ENCODE measurements at regions not wholly inside any gene's neighbourhood (a gene's known extent, or its start where the extent isn't known, plus 50 kb on each side); places are given as distances from the start of the nearest gene placed in this dataset.

DNA sequence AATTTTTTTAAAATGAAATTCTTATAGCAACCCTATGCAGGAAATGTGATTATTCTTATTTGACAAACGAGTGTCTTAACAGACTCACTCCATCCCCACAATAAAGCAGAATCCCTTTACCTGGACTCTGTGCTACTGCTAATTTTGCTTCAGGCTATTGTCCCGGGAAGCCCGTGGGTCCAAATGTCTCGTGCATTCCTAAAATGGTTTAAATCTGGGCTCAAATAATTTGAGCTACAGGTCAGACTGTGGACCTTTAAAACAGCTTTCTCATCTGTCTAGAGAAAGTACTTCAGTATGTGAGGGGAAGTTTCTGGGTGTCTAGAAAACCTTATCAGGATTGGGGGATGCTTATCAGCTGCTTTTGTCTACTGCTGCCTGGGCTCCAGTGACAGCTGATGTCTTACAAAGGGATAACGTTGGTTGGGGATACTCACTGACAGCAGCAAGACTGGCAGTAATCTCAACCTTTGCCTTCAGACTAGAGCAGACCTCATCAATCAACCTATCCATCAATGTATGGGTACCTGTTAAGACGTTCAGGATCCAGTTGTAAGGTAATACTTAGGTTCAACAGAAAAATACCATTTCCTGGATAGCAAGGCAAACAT, 197.9 kb upstream of the CDH11 start:
- no peak for DNase-seq (ENCODE audit: insufficient read length, low spot score)
- no peak for FAIRE-seq
- TF ChIP-seq, protein P1, sequence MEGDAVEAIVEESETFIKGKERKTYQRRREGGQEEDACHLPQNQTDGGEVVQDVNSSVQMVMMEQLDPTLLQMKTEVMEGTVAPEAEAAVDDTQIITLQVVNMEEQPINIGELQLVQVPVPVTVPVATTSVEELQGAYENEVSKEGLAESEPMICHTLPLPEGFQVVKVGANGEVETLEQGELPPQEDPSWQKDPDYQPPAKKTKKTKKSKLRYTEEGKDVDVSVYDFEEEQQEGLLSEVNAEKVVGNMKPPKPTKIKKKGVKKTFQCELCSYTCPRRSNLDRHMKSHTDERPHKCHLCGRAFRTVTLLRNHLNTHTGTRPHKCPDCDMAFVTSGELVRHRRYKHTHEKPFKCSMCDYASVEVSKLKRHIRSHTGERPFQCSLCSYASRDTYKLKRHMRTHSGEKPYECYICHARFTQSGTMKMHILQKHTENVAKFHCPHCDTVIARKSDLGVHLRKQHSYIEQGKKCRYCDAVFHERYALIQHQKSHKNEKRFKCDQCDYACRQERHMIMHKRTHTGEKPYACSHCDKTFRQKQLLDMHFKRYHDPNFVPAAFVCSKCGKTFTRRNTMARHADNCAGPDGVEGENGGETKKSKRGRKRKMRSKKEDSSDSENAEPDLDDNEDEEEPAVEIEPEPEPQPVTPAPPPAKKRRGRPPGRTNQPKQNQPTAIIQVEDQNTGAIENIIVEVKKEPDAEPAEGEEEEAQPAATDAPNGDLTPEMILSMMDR (IDR thresholded peaks at IDR 0.05; ENCODE audit: insufficient read depth, missing control alignments): no peak

DNA sequence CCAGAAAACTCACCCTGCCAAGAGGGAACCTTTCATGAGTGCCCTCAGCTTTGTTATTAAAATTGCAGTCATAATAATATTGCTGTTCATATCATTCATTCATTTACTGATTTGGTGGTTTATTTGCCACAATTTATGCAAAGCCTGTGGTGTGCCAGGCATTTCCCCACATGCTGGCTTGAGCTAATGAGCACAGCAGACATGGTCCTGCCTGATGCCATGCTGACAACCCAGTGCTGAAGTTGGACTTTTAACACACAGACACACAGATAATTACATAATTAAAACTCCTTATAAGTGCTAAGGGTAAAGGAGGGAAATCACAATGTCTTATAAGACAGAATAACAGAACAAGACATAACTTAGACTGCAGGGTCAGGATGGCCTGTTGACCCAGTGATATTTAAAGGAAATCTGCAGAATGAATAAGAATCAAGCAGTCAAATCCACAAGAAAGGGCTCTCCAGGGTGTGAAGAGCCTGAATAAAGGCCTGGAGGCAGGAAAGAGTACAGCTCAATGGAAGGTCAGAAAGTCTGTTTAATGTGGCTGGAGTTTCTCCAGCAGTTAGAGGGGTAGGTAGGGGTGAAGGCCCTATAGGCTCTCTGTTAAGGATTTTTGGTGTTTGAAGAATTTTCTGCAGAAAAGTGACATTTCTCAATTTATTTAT, 196.9 kb upstream of the CDH11 start:
- FAIRE-seq (no peak), DNase-seq (ENCODE audit: insufficient read length, low spot score) (no peak)
- TF ChIP-seq, protein P1 (IDR thresholded peaks at IDR 0.05; ENCODE audit: insufficient read depth, missing control alignments): no peak

DNA sequence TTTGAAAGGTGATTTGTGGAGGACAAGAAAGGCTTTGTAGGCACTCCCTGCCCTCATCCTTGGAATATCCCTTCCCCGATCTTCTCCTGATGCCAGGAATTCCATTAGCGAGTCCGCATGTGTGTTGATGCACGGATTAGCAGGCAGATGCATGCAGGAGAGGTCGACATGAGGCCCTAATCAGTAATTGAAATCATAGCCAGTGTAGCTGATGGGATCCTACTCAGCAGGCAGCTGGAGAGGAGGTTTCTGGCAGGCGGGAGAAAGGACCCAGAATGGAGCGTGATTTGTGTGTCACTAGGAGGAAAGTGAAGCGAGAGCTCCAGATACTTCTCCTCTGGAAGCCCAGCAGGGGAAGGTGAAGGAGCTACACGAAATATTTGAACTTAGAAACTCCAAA, 196.3 kb upstream of the CDH11 start:
- FAIRE-seq: no peak
- TF ChIP-seq, protein P1 (IDR thresholded peaks at IDR 0.05; ENCODE audit: insufficient read depth, missing control alignments): no peak
- no peak for DNase-seq (ENCODE audit: insufficient read length, low spot score)

DNA sequence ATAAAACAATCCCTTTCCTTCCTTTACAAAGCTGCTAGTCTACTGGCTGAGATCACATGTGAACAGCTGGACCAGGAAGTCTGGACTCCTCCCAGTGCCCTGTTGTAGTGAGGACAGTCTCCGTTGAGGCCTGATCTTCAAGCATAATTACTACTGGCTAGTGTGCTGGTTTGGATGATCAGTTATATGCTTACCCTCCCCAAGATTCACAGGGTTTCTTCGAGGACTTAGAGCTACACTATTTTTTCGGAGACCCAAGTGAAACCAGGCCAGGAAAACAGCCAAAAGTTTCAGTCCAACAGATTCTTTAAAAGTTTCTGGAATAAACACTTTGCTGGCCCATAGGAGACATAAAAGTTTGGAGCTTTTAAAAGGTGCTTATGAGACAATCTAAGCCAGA, 194.9 kb upstream of the CDH11 start:
- DNase-seq (ENCODE audit: insufficient read length, low spot score): no peak
- TF ChIP-seq, protein P1 (IDR thresholded peaks at IDR 0.05; ENCODE audit: insufficient read depth, missing control alignments): no peak
- no peak for FAIRE-seq

DNA sequence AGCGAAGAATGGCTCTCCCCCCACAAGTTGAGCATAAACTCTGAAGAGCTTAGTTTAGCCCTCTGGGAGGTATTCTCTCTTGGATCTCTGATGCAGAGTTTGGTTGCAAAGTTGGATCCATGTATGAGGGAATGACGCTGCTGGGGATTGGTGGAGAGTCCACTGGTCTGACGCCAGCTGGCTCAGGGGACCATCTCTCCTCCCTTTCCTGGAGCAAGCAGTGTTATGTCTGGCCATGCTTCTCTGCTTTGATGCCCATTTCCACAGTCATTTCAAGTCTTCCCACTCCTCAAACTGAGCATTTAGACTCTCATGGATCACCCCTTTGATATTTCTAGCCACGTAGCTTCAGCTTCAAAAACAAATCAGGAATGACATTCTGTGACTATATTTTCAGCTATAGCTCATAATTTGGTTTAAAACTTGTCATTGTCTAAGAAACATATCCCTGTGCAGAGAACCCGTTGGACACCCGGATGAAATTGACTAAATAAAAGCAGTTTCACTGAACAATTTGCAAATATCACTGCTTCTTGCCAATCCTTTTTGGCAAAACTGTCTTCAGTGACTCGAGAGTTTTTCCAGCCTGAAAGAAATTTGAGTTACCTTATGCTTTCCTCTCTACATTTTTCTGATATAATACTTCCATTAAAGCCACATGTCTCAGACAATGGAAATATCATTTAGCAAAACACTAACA, 193.4 kb upstream of the CDH11 start:
- no peak for FAIRE-seq
- TF ChIP-seq, protein P1 (IDR thresholded peaks at IDR 0.05; ENCODE audit: insufficient read depth, missing control alignments): no peak
- DNase-seq (ENCODE audit: insufficient read length, low spot score): no peak

DNA sequence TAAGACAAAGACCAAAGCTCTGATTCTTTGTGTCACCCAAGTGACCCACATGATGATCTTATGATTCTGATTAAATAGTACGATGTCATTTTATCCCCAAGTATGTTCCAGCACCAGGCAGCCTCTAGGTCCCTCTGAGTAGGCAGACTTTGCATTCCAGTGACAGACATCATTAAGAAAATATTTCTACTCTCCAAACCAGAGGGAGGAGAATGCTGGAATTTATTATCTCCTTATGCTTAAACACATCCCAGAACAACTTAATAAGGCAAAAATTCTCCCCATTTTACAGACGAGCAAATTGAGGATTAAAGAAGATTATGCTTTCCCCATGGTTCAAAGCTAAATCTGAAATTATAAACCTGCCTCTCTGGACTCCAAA, 192.8 kb upstream of the CDH11 start:
- FAIRE-seq: no peak
- no peak for DNase-seq (ENCODE audit: insufficient read length, low spot score)
- TF ChIP-seq, protein P1 (IDR thresholded peaks at IDR 0.05; ENCODE audit: insufficient read depth, missing control alignments): no peak

All from D721Med (cell line).